SK-N-SH (cell line): ENCODE measurements at regions not wholly inside any gene's neighbourhood (a gene's known extent, or its start where the extent isn't known, plus 50 kb on each side); places are given as distances from the start of the nearest gene placed in this dataset.

Source experiments
- CTCF ChIA-PET: fragments of 300-600, 350-600 bp; formaldehyde crosslinking; extraction: SDS; loops from one replicate; lab custom pipeline; 2021; lab: Yijun Ruan, JAX
- POLR2A ChIA-PET: fragments of 350-600 bp; sonication (Branson Sonifier 250); formaldehyde crosslinking; extraction: SDS; loops from one replicate; lab custom pipeline; 2020; ENCODE audit warnings: antibody characterized with exemption, inconsistent platforms; lab: Yijun Ruan, JAX
- DNase-seq: peaks from one replicate; pipeline ENCODE4 v3.0.0; 2012
- H2AFZ ChIP-seq: fragments of 200-600 bp; sonication (generic); 2 replicates; pipeline ENCODE4 v1.8.1; 2016; ENCODE audit warnings: antibody characterized with exemption, mild to moderate bottlenecking, low read depth
- H3F3A ChIP-seq: fragments of 200-600 bp; sonication (generic); replicated peaks from 2 replicates; pipeline ENCODE3; 2016; ENCODE audit warnings: antibody characterized with exemption, mild to moderate bottlenecking; ENCODE audit not compliant: insufficient read depth
- H3K27ac ChIP-seq, 2 experiments: fragments of 200-500 bp in 1 of 2; fragments of 200-600 bp in 1 of 2; sonication (Bioruptor generic) in 1 of 2; sonication (generic), shearing (Covaris generic) in 1 of 2; 2 replicates each; pipeline versions ENCODE4 v1.5.1 to v1.6.1; 2014 to 2016; ENCODE audit warnings: low read depth in 2 of 2, inconsistent platforms in 1 of 2, low read length in 1 of 2, mild to moderate bottlenecking in 1 of 2, mixed read lengths in 1 of 2
- H3K27me3 ChIP-seq: fragments of 200-600 bp; sonication (generic), shearing (Covaris generic); 2 replicates; pipeline ENCODE4 v1.6.1; 2016; ENCODE audit warnings: mixed run types; ENCODE audit not compliant: insufficient read depth
- H3K36me3 ChIP-seq, 2 experiments: fragments of 200-500 bp in 1 of 2; fragments of 200-600 bp in 1 of 2; sonication (Bioruptor generic) in 1 of 2; sonication (generic) in 1 of 2; replicated peaks in 1 of 2; 2 replicates each; pipeline versions ENCODE3 to v1.5.1; 2014 to 2016; ENCODE audit warnings: low read length in 1 of 2, mild to moderate bottlenecking in 1 of 2; ENCODE audit not compliant: insufficient read depth in 2 of 2, control insufficient read depth in 1 of 2
- H3K4me1 ChIP-seq, 2 experiments: fragments of 200-500 bp in 1 of 2; fragments of 200-600 bp in 1 of 2; sonication (Bioruptor generic) in 1 of 2; sonication (generic), shearing (Covaris generic) in 1 of 2; 2 replicates each; pipeline versions ENCODE4 v1.5.1 to v1.6.1; 2014 to 2016; ENCODE audit warnings: low read depth in 1 of 2, low read length in 1 of 2, mixed run types in 1 of 2; ENCODE audit not compliant: insufficient read depth in 2 of 2, control insufficient read depth in 1 of 2
- H3K4me2 ChIP-seq: fragments of 200-600 bp; sonication (generic), shearing (Covaris generic); 2 replicates; pipeline ENCODE4 v1.6.1; 2017; ENCODE audit warnings: mixed run types
- H3K4me3 ChIP-seq, 2 experiments: fragments of 200-500 bp in 1 of 2; fragments of 200-600 bp in 1 of 2; sonication (Bioruptor generic) in 1 of 2; sonication (generic), shearing (Covaris generic) in 1 of 2; 2 replicates each; pipeline versions ENCODE4 v1.5.1 to v1.8.1; 2014 to 2016; ENCODE audit warnings: low read depth in 2 of 2, inconsistent platforms in 1 of 2, low read length in 1 of 2, mild to moderate bottlenecking in 1 of 2, mixed read lengths in 1 of 2, moderate library complexity in 1 of 2
- H3K79me2 ChIP-seq: fragments of 200-600 bp; sonication (generic); 2 replicates; pipeline ENCODE4 v1.8.1; 2017; ENCODE audit warnings: mild to moderate bottlenecking; ENCODE audit not compliant: insufficient read depth
- H3K9ac ChIP-seq: fragments of 200-600 bp; sonication (generic); 2 replicates; pipeline ENCODE4 v1.6.1; 2017; ENCODE audit warnings: mixed run types
- H3K9me2 ChIP-seq: fragments of 200-600 bp; sonication (generic); 2 replicates; pipeline ENCODE4 v1.6.1; 2017; ENCODE audit warnings: mixed run types
- H3K9me3 ChIP-seq: fragments of 200-600 bp; sonication (generic); 2 replicates; pipeline ENCODE4 v1.6.1; 2017; ENCODE audit warnings: mixed run types, mild to moderate bottlenecking, moderate library complexity
- H4K20me1 ChIP-seq: fragments of 200-600 bp; sonication (generic); 2 replicates; pipeline ENCODE4 v1.6.1; 2017; ENCODE audit warnings: mild to moderate bottlenecking, mixed run types; ENCODE audit not compliant: insufficient read depth
- CTCF ChIP-seq: fragments of 200-600 bp; sonication (generic); IDR thresholded peaks from 2 replicates; pipeline ENCODE4 v1.6.1; 2017; ENCODE audit warnings: antibody characterized with exemption, mild to moderate bottlenecking, moderate library complexity
- ELF1 ChIP-seq: IDR thresholded peaks from 2 replicates; pipeline ENCODE4 v1.4.0; 2012
- FOSL2 ChIP-seq: IDR thresholded peaks from 2 replicates; pipeline ENCODE4 v1.4.0; 2012; ENCODE audit warnings: low read depth, mild to moderate bottlenecking, moderate library complexity, borderline replicate concordance
- FOXJ3 ChIP-seq: sonication (generic); formaldehyde crosslinking; IDR thresholded peaks from 2 replicates; pipeline ENCODE4 v1.5.1; 2020; ENCODE audit warnings: mild to moderate bottlenecking, missing genetic modification reagents
- GATA2 ChIP-seq: sonication (generic); formaldehyde crosslinking; IDR thresholded peaks from 2 replicates; pipeline ENCODE4 v1.5.0; 2020; ENCODE audit warnings: mild to moderate bottlenecking, missing genetic modification reagents
- JUND ChIP-seq: IDR thresholded peaks from 2 replicates; pipeline ENCODE4 v1.4.0; 2012
- MEF2A ChIP-seq: IDR thresholded peaks from 2 replicates; pipeline ENCODE4 v1.4.0; 2012; ENCODE audit warnings: low read depth, borderline replicate concordance
- NFIC ChIP-seq: IDR thresholded peaks from 2 replicates; pipeline ENCODE4 v1.4.0; 2012; ENCODE audit warnings: borderline replicate concordance
- RAD21 ChIP-seq: IDR thresholded peaks from 2 replicates; pipeline ENCODE4 v1.6.1; 2012; ENCODE audit warnings: mild to moderate bottlenecking, low read length
- RCOR1 ChIP-seq: fragments of 150-350 bp; IDR thresholded peaks from 2 replicates; pipeline ENCODE4 v1.6.1; 2017; ENCODE audit warnings: antibody characterized with exemption, low read length
- REST ChIP-seq: IDR thresholded peaks from 2 replicates; pipeline ENCODE4 v1.6.1; 2012; ENCODE audit warnings: mild to moderate bottlenecking, low read depth, low read length, moderate library complexity
- RXRA ChIP-seq: IDR thresholded peaks from 2 replicates; pipeline ENCODE4 v1.4.0; 2012; ENCODE audit warnings: low read depth, mild to moderate bottlenecking, borderline replicate concordance
- SMC3 ChIP-seq: IDR thresholded peaks from 2 replicates; pipeline ENCODE4 v1.6.1; 2012; ENCODE audit warnings: low read depth, low read length, improper control_type of control experiment
- TCF12 ChIP-seq: IDR thresholded peaks from 2 replicates; pipeline ENCODE4 v1.4.0; 2012
- YY1 ChIP-seq: IDR thresholded peaks from 2 replicates; pipeline ENCODE4 v1.4.0; 2012; ENCODE audit warnings: low read depth, mild to moderate bottlenecking
- WGBS: methylation state at CpG from one replicate; pipeline ENCODE4 v1.1.6; 2017; ENCODE audit warnings: low lambda C conversion rate; 5-methylcytosine and 5-hydroxymethylcytosine counted together
- TF ChIP-seq, protein P1 (sequence below): fragments of 150-350 bp; IDR thresholded peaks from 2 replicates; pipeline ENCODE4 v1.6.1; 2016; ENCODE audit warnings: mild to moderate bottlenecking, low read depth, low read length
- TF ChIP-seq, protein P2 (sequence below): IDR thresholded peaks from 2 replicates; pipeline ENCODE4; 2012

GRCh38 chr3:178277605-178278004 lies 258.6 kb upstream of the KCNMB2 start:
- no peaks in the 10 kb centered on the region for H3K27me3 ChIP-seq
- POLR2A ChIA-PET: no interaction called here
- no peak overlapping the region for H3K4me3 ChIP-seq
- no peaks in the 10 kb centered on the region; the same call in 1 of the 2 replicates for H3K9me2 ChIP-seq
- H3K4me1 ChIP-seq: no peaks in the 10 kb centered on the region
- CTCF ChIA-PET: no interaction called here
- H2AFZ ChIP-seq: no peak overlapping the region
- H3F3A ChIP-seq: peaks cover 3% of the 10 kb centered on the region
- peaks cover 0 to 7% of the 10 kb centered on the region in 2 experiments for H3K36me3 ChIP-seq
- no peak for DNase-seq
- peaks cover 6% of the 10 kb centered on the region; the same call in 1 of the 2 replicates for H3K9me3 ChIP-seq
- no peaks in the 10 kb centered on the region for H4K20me1 ChIP-seq
- no peaks in the 10 kb centered on the region for H3K79me2 ChIP-seq
- H3K4me2 ChIP-seq: no peak overlapping the region
- H3K9ac ChIP-seq: no peak overlapping the region
- H3K27ac ChIP-seq: no peak overlapping the region; a peak in 1 of 4 replicates
- TF ChIP-seq TCF12 (peak; percentile 12; the same call in 1 of the 2 replicates), ELF1 (no peak), SMC3 (no peak), JUND (peak; percentile 33; the same call in 1 of the 2 replicates), CTCF (no peak), RCOR1 (no peak), FOSL2 (peak; percentile 53; the same call in 1 of the 2 replicates), NFIC (peak; percentile 23; the same call in 1 of the 2 replicates)
- TF ChIP-seq, protein P1, sequence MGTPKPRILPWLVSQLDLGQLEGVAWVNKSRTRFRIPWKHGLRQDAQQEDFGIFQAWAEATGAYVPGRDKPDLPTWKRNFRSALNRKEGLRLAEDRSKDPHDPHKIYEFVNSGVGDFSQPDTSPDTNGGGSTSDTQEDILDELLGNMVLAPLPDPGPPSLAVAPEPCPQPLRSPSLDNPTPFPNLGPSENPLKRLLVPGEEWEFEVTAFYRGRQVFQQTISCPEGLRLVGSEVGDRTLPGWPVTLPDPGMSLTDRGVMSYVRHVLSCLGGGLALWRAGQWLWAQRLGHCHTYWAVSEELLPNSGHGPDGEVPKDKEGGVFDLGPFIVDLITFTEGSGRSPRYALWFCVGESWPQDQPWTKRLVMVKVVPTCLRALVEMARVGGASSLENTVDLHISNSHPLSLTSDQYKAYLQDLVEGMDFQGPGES: no peak
- TF ChIP-seq, protein P2, sequence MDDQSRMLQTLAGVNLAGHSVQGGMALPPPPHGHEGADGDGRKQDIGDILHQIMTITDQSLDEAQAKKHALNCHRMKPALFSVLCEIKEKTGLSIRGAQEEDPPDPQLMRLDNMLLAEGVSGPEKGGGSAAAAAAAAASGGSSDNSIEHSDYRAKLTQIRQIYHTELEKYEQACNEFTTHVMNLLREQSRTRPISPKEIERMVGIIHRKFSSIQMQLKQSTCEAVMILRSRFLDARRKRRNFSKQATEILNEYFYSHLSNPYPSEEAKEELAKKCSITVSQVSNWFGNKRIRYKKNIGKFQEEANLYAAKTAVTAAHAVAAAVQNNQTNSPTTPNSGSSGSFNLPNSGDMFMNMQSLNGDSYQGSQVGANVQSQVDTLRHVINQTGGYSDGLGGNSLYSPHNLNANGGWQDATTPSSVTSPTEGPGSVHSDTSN: peak; percentile 19; the same call in 1 of the 2 replicates
- 76% methylated on average over 2 of the region's 2 CpGs for WGBS

- no peaks in the 10 kb centered on the region; the same call in 1 of the 2 replicates for H3K9me2 ChIP-seq
- H3K36me3 ChIP-seq: peaks cover 0 to 8% of the 10 kb centered on the region in 2 experiments
- no peaks in the 10 kb centered on the region for H3K27me3 ChIP-seq
- H3K9me3 ChIP-seq: peaks cover 6% of the 10 kb centered on the region; the same call in 1 of the 2 replicates
- no peak overlapping the region for H3K9ac ChIP-seq
- H3K4me2 ChIP-seq: no peak overlapping the region
- no peak overlapping the region for H3K27ac ChIP-seq
- no peaks in the 10 kb centered on the region for H3K4me1 ChIP-seq
- CTCF ChIA-PET: interaction anchor here (1.4 kb wide), 1 partner anchor 14 kb away, joined by 4 read pairs; no protein-coding TSS in a partner anchor
- POLR2A ChIA-PET: no interaction called here
- 74% methylated on average over 1 of the region's 1 CpG for WGBS
- no peaks in the 10 kb centered on the region for H3F3A ChIP-seq
- no peak overlapping the region for H3K4me3 ChIP-seq
- no peaks in the 10 kb centered on the region for H4K20me1 ChIP-seq
- DNase-seq: no peak
- H3K79me2 ChIP-seq: no peaks in the 10 kb centered on the region
- no peak overlapping the region for H2AFZ ChIP-seq
- TF ChIP-seq REST (no peak), FOXJ3 (CRISPR knock-in tag) (no peak), MEF2A (no peak), JUND (no peak), RXRA (no peak), YY1 (no peak), RAD21 (no peak), GATA2 (CRISPR knock-in tag) (no peak), FOSL2 (no peak), CTCF (no peak)
Observed at GRCh38 chr3:178283561-178283960, 252.7 kb upstream of the KCNMB2 start.
